ENCODE measurements at regions not wholly inside any gene's neighbourhood (a gene's known extent, or its start where the extent isn't known, plus 50 kb on each side); places are given as distances from the start of the nearest gene placed in this dataset.

GRCh38 chr7:123372368-123372767, 162.0 kb downstream of the IQUB start:
- Mint-ChIP-seq H3K27ac (no peak overlapping the region), H3K4me1 (0 out of 4 replicates have a peak, but pooled peaks cover 0 to 3% of the 10 kb centered on the region in 2 experiments), H3K4me3 (no peak overlapping the region), H3K27me3 (ENCODE audit: low read depth) (no peaks in the 10 kb centered on the region), H3K9me3 (peaks cover 0 to 4% of the 10 kb centered on the region in 2 experiments; a peak in 2 of 5 replicates), H3K36me3 (ENCODE audit: insufficient read depth in 1 of 3, low read depth in 3 of 3) (no peaks in the 10 kb centered on the region)
- no peak overlapping the region for H2AK5ac ChIP-seq (ENCODE audit: insufficient read length, low read length)
- H3K79me2 ChIP-seq (ENCODE audit: insufficient read depth, low read length), result no peaks in the 10 kb centered on the region
- H2BK12ac ChIP-seq (ENCODE audit: insufficient read length, low read depth, low read length), result no peak overlapping the region
- H3K4ac ChIP-seq (ENCODE audit: low read depth, low read length), result no peak overlapping the region
- no peaks in the 10 kb centered on the region for H3K23me2 ChIP-seq (ENCODE audit: insufficient read length, low read depth, low read length, poor library complexity, severe bottlenecking)
- TF ChIP-seq CTCF (conservative IDR thresholded peaks at IDR 0.05), result no peak
- H3K4me2 ChIP-seq (ENCODE audit: insufficient read depth, insufficient read length, low read length), result no peak overlapping the region
- no peak overlapping the region for H2BK120ac ChIP-seq (ENCODE audit: low read depth, low read length, poor library complexity, severe bottlenecking)
- H4K20me1 ChIP-seq (ENCODE audit: control insufficient read depth, insufficient read depth, insufficient read length), result no peaks in the 10 kb centered on the region
- no peaks in the 10 kb centered on the region for H3K9me3 ChIP-seq (ENCODE audit: control insufficient read depth, low read depth, low read length)
- no peaks in the 10 kb centered on the region for H3K4me1 ChIP-seq (ENCODE audit: insufficient read depth, low read length)
- H3K79me1 ChIP-seq (ENCODE audit: insufficient read depth, low read depth, low read length, poor library complexity, severe bottlenecking), result no peaks in the 10 kb centered on the region
- H2BK20ac ChIP-seq (ENCODE audit: low read depth, low read length, poor library complexity, severe bottlenecking), result no peak overlapping the region
- no peak overlapping the region for H2AFZ ChIP-seq (ENCODE audit: low read length)
- no peak overlapping the region for H4K8ac ChIP-seq (replicated peaks; ENCODE audit: insufficient read length, low read depth, low read length)
- no peak overlapping the region for H3T11ph ChIP-seq (ENCODE audit: low read length)
- no peak overlapping the region for H3K23ac ChIP-seq (ENCODE audit: insufficient read length, low read depth, low read length)
- H4K91ac ChIP-seq (ENCODE audit: insufficient read length, low read depth, low read length), result no peak overlapping the region
- no peak overlapping the region for H4K5ac ChIP-seq (ENCODE audit: insufficient read length, low read depth, low read length)
- no peak overlapping the region for H3K9ac ChIP-seq (ENCODE audit: extremely low read depth, insufficient read length, low read length)
- H2BK5ac ChIP-seq (ENCODE audit: insufficient read length, low read length), result no peak overlapping the region
- H3K56ac ChIP-seq (ENCODE audit: insufficient read length, low read depth, low read length), result no peak overlapping the region
- no peak overlapping the region for H3K14ac ChIP-seq (ENCODE audit: insufficient read depth, low read length)
- no peaks in the 10 kb centered on the region for H3K27me3 ChIP-seq (ENCODE audit: insufficient read depth, low read length)
- H2BK15ac ChIP-seq (ENCODE audit: low read depth, low read length), result no peak overlapping the region
- no CpG with 5 or more reads among the region's 1 CpG for WGBS (ENCODE audit: extremely low coverage, insufficient read length, low lambda C conversion rate)
- H3K18ac ChIP-seq (ENCODE audit: insufficient read length, low read depth, low read length), result no peak overlapping the region
- DNase-seq, result no peak
- H3K27ac ChIP-seq (ENCODE audit: insufficient read length, low read depth, low read length), result no peak overlapping the region

Measured in H9 (cell line).